Panc1 (cell line): ENCODE measurements at regions not wholly inside any gene's neighbourhood (a gene's known extent, or its start where the extent isn't known, plus 50 kb on each side); places are given as distances from the start of the nearest gene placed in this dataset.

Experiments used
- CTCF ChIP-seq: fragments of 450-650 bp; IDR thresholded peaks from 2 replicates; pipeline ENCODE4 v1.5.1; 2017; ENCODE audit warnings: mild to moderate bottlenecking
- POLR2AphosphoS5 ChIP-seq: IDR thresholded peaks from 2 replicates; pipeline ENCODE4 v1.6.1; 2012; ENCODE audit warnings: mild to moderate bottlenecking, low read depth, low read length, moderate library complexity

DNA sequence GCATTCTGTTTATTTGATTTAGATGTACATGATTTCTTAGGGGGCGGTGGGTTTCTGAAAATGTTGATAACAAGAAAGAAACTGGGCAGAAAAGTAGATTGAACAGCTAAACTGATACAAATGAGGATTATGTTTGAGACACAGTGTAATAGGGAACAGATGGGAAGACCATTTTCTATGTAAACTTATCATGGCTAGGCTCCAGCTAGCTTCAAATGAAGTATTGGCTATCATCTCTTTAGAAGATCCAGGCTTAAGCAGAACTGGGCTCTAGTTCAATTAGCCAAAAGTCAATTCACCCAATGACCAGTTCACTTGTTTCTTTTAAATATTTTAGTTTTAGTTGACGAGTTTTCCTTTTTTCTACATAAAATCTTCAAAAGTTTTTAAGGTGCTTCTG, 639.5 kb downstream of the ANKRD7 start:
- no peak for TF ChIP-seq POLR2AphosphoS5
- TF ChIP-seq CTCF, result no peak
